H1 (cell line): ENCODE measurements at regions not wholly inside any gene's neighbourhood (a gene's known extent, or its start where the extent isn't known, plus 50 kb on each side); places are given as distances from the start of the nearest gene placed in this dataset.

ENCODE experiments used
- CTCF ChIA-PET: fragments of 300-600 bp; sonication (Branson Sonifier 250); formaldehyde crosslinking; loops from one replicate; lab custom pipeline; 2021; ENCODE audit not compliant: partially characterized antibody; lab: Charles Lee
- POLR2A ChIA-PET: fragments of 300-600 bp; sonication (Branson Sonifier 250); formaldehyde crosslinking; loops from one replicate; lab custom pipeline; 2021; ENCODE audit warnings: inconsistent platforms; ENCODE audit not compliant: partially characterized antibody; lab: Charles Lee
- DNase-seq, 2 experiments: peaks; one replicate each; pipeline versions ENCODE4 v3.0.0 to v3.0.0-alpha.2; 2010 to 2022; ENCODE audit warnings: low spot score in 2 of 2, low read depth in 1 of 2, mixed read lengths in 1 of 2
- FAIRE-seq: peaks from 2 replicates; lab custom pipeline; 2011; peaks lifted over from hg19 to GRCh38; lab: Jason Lieb, UNC
- H2AFZ ChIP-seq: 2 replicates; pipeline ENCODE4 v1.8.1; 2012; ENCODE audit warnings: low read length, inconsistent platforms
- H2AK5ac ChIP-seq: 2 replicates; pipeline ENCODE4 v1.6.1; 2013; ENCODE audit warnings: low read depth, low read length
- H2BK120ac ChIP-seq: replicated peaks from 2 replicates; pipeline ENCODE3; 2013; ENCODE audit warnings: low read depth, low read length, inconsistent platforms
- H2BK12ac ChIP-seq: 2 replicates; pipeline ENCODE4 v1.6.1; 2013; ENCODE audit warnings: low read depth, low read length
- H2BK15ac ChIP-seq: 2 replicates; pipeline ENCODE4 v1.6.1; 2013; ENCODE audit warnings: low read length
- H2BK20ac ChIP-seq: 2 replicates; pipeline ENCODE4 v1.6.1; 2013; ENCODE audit warnings: low read length
- H2BK5ac ChIP-seq: 2 replicates; pipeline ENCODE4 v1.6.1; 2013; ENCODE audit warnings: low read depth, low read length
- H3K14ac ChIP-seq: 2 replicates; pipeline ENCODE4 v1.6.1; 2013; ENCODE audit warnings: inconsistent platforms; ENCODE audit not compliant: insufficient read length
- H3K18ac ChIP-seq: 2 replicates; pipeline ENCODE4 v1.6.1; 2013; ENCODE audit warnings: low read length; ENCODE audit errors: extremely low read depth
- H3K23ac ChIP-seq: 2 replicates; pipeline ENCODE4 v1.6.1; 2013; ENCODE audit warnings: inconsistent platforms; ENCODE audit not compliant: insufficient read length
- H3K23me2 ChIP-seq: 2 replicates; pipeline ENCODE4 v1.6.1; 2013; ENCODE audit warnings: low read depth, low read length
- H3K27ac ChIP-seq: 2 replicates; pipeline ENCODE4 v1.6.1; 2011; ENCODE audit warnings: low read depth, low read length, inconsistent platforms
- H3K27me3 ChIP-seq, 4 experiments: replicated peaks in 1 of 4; 1 replicate in 1 of 4; 2 replicates in 3 of 4; pipeline versions ENCODE4 v1.6.1 to v1.8.1; 2011 to 2013; ENCODE audit warnings: low read length in 3 of 4, mild to moderate bottlenecking in 3 of 4, inconsistent platforms in 2 of 4, mixed read lengths in 2 of 4, moderate library complexity in 1 of 4; ENCODE audit not compliant: control insufficient read depth in 3 of 4, insufficient read depth in 3 of 4; ENCODE audit errors: extremely low read depth in 1 of 4
- H3K36me3 ChIP-seq, 4 experiments: 2 replicates each; pipeline versions ENCODE4 v1.6.1 to v1.8.1; 2011 to 2013; ENCODE audit warnings: mild to moderate bottlenecking in 4 of 4, low read length in 3 of 4, moderate library complexity in 2 of 4, control low read depth in 1 of 4, inconsistent platforms in 1 of 4; ENCODE audit not compliant: insufficient read depth in 4 of 4, control insufficient read depth in 2 of 4
- H3K4ac ChIP-seq: replicated peaks from 2 replicates; pipeline ENCODE3; 2013; ENCODE audit warnings: low read length, low read depth, mixed read lengths, inconsistent platforms; ENCODE audit not compliant: insufficient read length
- H3K4me1 ChIP-seq, 4 experiments: replicated peaks in 1 of 4; 1 replicate in 1 of 4; 2 replicates in 3 of 4; pipeline versions ENCODE4 v1.6.1 to v1.8.1; 2011 to 2013; ENCODE audit warnings: low read length in 3 of 4, inconsistent platforms in 2 of 4, mixed read lengths in 1 of 4; ENCODE audit not compliant: insufficient read depth in 4 of 4, control insufficient read depth in 3 of 4
- H3K4me2 ChIP-seq, 2 experiments: 2 replicates each; pipeline versions ENCODE4 v1.6.1 to v1.8.1; 2011 to 2013; ENCODE audit warnings: low read depth in 2 of 2, low read length in 2 of 2, control low read depth in 1 of 2, inconsistent platforms in 1 of 2, mild to moderate bottlenecking in 1 of 2; ENCODE audit not compliant: insufficient read depth in 1 of 2
- H3K4me3 ChIP-seq, 4 experiments: fragments of 200-600, 300-600 bp in 1 of 4; sonication (generic), shearing (Covaris generic), sonication (Bioruptor Twin) in 1 of 4; 2 replicates each; pipeline versions ENCODE4 v1.5.1 to v1.8.1; 2011 to 2016; ENCODE audit warnings: low read length in 4 of 4, low read depth in 3 of 4, control low read depth in 2 of 4, inconsistent platforms in 2 of 4, mild to moderate bottlenecking in 2 of 4, mixed read lengths in 1 of 4, moderate library complexity in 1 of 4; ENCODE audit not compliant: insufficient read depth in 2 of 4; ENCODE audit errors: extremely low read depth in 1 of 4
- H3K56ac ChIP-seq: replicated peaks from 2 replicates; pipeline ENCODE3; 2013; ENCODE audit warnings: low read depth, mild to moderate bottlenecking, mixed read lengths, low read length, inconsistent platforms; ENCODE audit not compliant: insufficient read length
- H3K79me1 ChIP-seq: 2 replicates; pipeline ENCODE4 v1.6.1; 2013; ENCODE audit warnings: low read depth, low read length, control low read depth
- H3K79me2 ChIP-seq, 2 experiments: 2 replicates each; pipeline versions ENCODE4 v1.6.1 to v1.8.1; 2012 to 2013; ENCODE audit warnings: low read length in 2 of 2, mild to moderate bottlenecking in 2 of 2, inconsistent platforms in 1 of 2; ENCODE audit not compliant: insufficient read depth in 2 of 2, control insufficient read depth in 1 of 2
- H3K9ac ChIP-seq, 4 experiments: replicated peaks in 1 of 4; 1 replicate in 1 of 4; 2 replicates in 3 of 4; pipeline versions ENCODE4 v1.6.1 to v1.8.1; 2011 to 2013; ENCODE audit warnings: low read depth in 3 of 4, low read length in 3 of 4, control low read depth in 2 of 4, mild to moderate bottlenecking in 2 of 4, moderate library complexity in 2 of 4, inconsistent platforms in 1 of 4; ENCODE audit errors: extremely low read depth in 1 of 4
- H3K9me3 ChIP-seq, 2 experiments: 2 replicates each; pipeline versions ENCODE4 v1.6.1 to v1.8.1; 2012 to 2013; ENCODE audit warnings: mild to moderate bottlenecking in 2 of 2, moderate library complexity in 2 of 2, control low read depth in 1 of 2, inconsistent platforms in 1 of 2, low read depth in 1 of 2, low read length in 1 of 2, mixed read lengths in 1 of 2; ENCODE audit not compliant: insufficient read depth in 2 of 2
- H4K20me1 ChIP-seq, 2 experiments: replicated peaks in 1 of 2; 2 replicates each; pipeline versions ENCODE3 to v1.8.1; 2011 to 2013; ENCODE audit warnings: inconsistent platforms in 2 of 2, low read length in 2 of 2, mild to moderate bottlenecking in 1 of 2; ENCODE audit not compliant: insufficient read depth in 2 of 2, control insufficient read depth in 1 of 2
- H4K5ac ChIP-seq: 2 replicates; pipeline ENCODE4 v1.6.1; 2013; ENCODE audit warnings: low read length, low read depth, mixed read lengths, inconsistent platforms; ENCODE audit not compliant: insufficient read length
- H4K8ac ChIP-seq: 2 replicates; pipeline ENCODE4 v1.8.0; 2013; ENCODE audit warnings: mild to moderate bottlenecking, moderate library complexity, low read length, inconsistent platforms; ENCODE audit not compliant: insufficient read depth; ENCODE audit errors: extremely low read depth
- H4K91ac ChIP-seq: replicated peaks from 2 replicates; pipeline ENCODE3; 2013; ENCODE audit warnings: low read length, mixed read lengths, inconsistent platforms; ENCODE audit not compliant: insufficient read length
- CBX8 ChIP-seq: fragments of 300-800, 300-1000 bp; sonication (generic); IDR thresholded peaks from 2 replicates; pipeline ENCODE4 v1.7.1; 2016; ENCODE audit warnings: low read depth, low read length, borderline replicate concordance
- E2F6 ChIP-seq: IDR thresholded peaks from 2 replicates; pipeline ENCODE4 v1.6.1; 2012; ENCODE audit warnings: inconsistent platforms
- FOSL1 ChIP-seq: IDR thresholded peaks from 2 replicates; pipeline ENCODE4 v1.6.1; 2011; ENCODE audit warnings: mild to moderate bottlenecking, low read depth, low read length, moderate library complexity; ENCODE audit not compliant: insufficient read depth
- JUN ChIP-seq: IDR thresholded peaks from 2 replicates; pipeline ENCODE4 v1.6.1; 2011; ENCODE audit warnings: low read depth, mild to moderate bottlenecking, improper control_type of control experiment, low read length
- NANOG ChIP-seq: IDR thresholded peaks from 2 replicates; pipeline ENCODE4 v1.6.1; 2011; ENCODE audit warnings: low read length, low read depth, mild to moderate bottlenecking, inconsistent platforms; ENCODE audit not compliant: insufficient read depth, poor library complexity, severe bottlenecking
- POLR2A ChIP-seq, 2 experiments: IDR thresholded peaks; 1 replicate in 1 of 2; 2 replicates in 1 of 2; pipeline ENCODE4 v1.6.1; 2011; ENCODE audit warnings: low read depth in 2 of 2, low read length in 2 of 2, mild to moderate bottlenecking in 2 of 2; ENCODE audit errors: control extremely low read depth in 1 of 2
- RXRA ChIP-seq: IDR thresholded peaks from 2 replicates; pipeline ENCODE4 v1.6.1; 2011; ENCODE audit warnings: low read depth, mild to moderate bottlenecking, low read length, moderate library complexity; ENCODE audit not compliant: insufficient read depth
- TAF7 ChIP-seq: optimal IDR thresholded peaks from 2 replicates; pipeline ENCODE3; 2011; ENCODE audit warnings: low read depth, mild to moderate bottlenecking, inconsistent platforms, low read length, moderate library complexity, borderline replicate concordance
- TCF12 ChIP-seq: IDR thresholded peaks from 2 replicates; pipeline ENCODE4 v1.6.1; 2011; ENCODE audit warnings: low read depth, mild to moderate bottlenecking, low read length
- YY1 ChIP-seq: IDR thresholded peaks from 2 replicates; pipeline ENCODE4 v1.6.1; 2011; ENCODE audit warnings: low read depth, mild to moderate bottlenecking, low read length
- WGBS, 2 experiments: shearing (Covaris generic) in 1 of 2; methylation state at CpG; one replicate each; pipeline versions ENCODE4 v1.1.6 to v1.1.7; 2013 to 2015; ENCODE audit warnings: low lambda C conversion rate in 2 of 2, mixed read lengths in 2 of 2, inconsistent platforms in 1 of 2, low coverage in 1 of 2, missing lambda C conversion rate in 1 of 2; ENCODE audit not compliant: insufficient replicate concordance in 2 of 2, insufficient coverage in 1 of 2, insufficient read length in 1 of 2; ENCODE audit errors: extremely low coverage in 1 of 2, missing lambda C conversion rate in 1 of 2; 5-methylcytosine and 5-hydroxymethylcytosine counted together
- TF ChIP-seq, protein P1 (sequence below): IDR thresholded peaks from 2 replicates; pipeline ENCODE4 v1.6.1; 2011; ENCODE audit warnings: low read depth, mild to moderate bottlenecking, low read length; ENCODE audit not compliant: insufficient read depth

DNA sequence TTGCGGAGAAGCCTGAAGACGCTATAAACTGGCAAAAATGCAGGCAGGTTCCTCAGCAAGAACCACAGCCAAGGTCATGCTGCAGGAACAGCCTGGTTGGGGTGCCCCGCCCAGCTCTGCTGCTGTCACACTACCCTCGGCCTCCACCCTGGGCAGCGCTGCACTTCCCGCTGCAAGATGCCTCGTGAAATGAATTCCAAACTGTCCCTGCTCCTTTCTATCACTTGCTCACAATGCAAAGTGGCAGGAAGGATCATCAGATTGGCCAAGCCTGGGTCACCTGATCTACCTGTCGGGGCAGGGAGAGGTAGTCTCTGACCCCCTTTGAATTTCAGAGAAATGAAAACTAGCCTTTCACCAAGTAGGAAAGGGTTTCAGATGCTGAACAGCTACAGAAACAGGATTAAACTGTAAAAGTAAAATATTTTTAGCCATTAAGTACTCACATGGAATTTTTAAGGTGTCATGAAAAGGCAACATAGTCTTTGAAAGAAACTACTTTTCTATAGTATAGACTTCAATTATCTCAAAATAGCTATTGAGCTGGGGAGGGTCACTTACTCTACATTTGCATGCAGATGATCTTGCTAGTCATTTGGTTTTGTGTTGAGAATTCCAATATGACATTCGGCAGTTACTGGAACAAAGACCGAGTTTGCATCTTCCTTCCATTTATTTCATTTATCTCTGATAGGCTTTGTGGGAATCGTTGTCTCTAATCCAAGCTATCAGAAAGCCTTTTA, 236.4 kb upstream of the ASCC3 start:
- DNase-seq (peak; percentile 10 to 59), FAIRE-seq (no peak)
- Histone ChIP-seq H4K91ac (no peak overlapping the region), H3K14ac (no peak overlapping the region), H2BK20ac (no peak overlapping the region), H3K79me1 (no peaks in the 10 kb centered on the region), H3K23me2 (no peaks in the 10 kb centered on the region; the same call in 1 of the 2 replicates), H3K18ac (no peak overlapping the region), H2BK120ac (no peak overlapping the region), H3K36me3 (no peaks in the 10 kb centered on the region), H2BK12ac (no peak overlapping the region), H3K4me3 (peak overlapping the region in 1 of 4 experiments; percentile 7; a peak in 2 of 8 replicates), H3K27me3 (no peaks in the 10 kb centered on the region), H3K4me2 (peak overlapping the region; percentile 44 to 68), H3K9me3 (no peaks in the 10 kb centered on the region), H3K27ac (no peak overlapping the region), H2BK15ac (0 out of 2 replicates have a peak overlapping the region, but pooled peaks have one; percentile 37), H2AFZ (peak overlapping the region; percentile 95), H3K4ac (no peak overlapping the region), H3K79me2 (no peaks in the 10 kb centered on the region), H3K23ac (no peak overlapping the region), H3K56ac (no peak overlapping the region), H2AK5ac (no peak overlapping the region), H4K8ac (no peak overlapping the region), H3K9ac (no peak overlapping the region), H2BK5ac (0 out of 2 replicates have a peak overlapping the region, but pooled peaks have one; percentile 56), H3K4me1 (peaks cover 0 to 3% (median 3%) of the 10 kb centered on the region in 4 experiments; a peak in 3 of 7 replicates), H4K5ac (no peak overlapping the region), H4K20me1 (no peaks in the 10 kb centered on the region)
- ChIA-PET POLR2A (interaction anchor here (1.1 kb wide), 1 partner anchor 9 kb away, joined by 3 read pairs; no protein-coding TSS in a partner anchor), CTCF (interaction anchor here (0.6 to 6.2 kb wide), 3 partner anchors 65 to 222 kb away, joined by 4 to 49 read pairs (median 5); no protein-coding TSS in a partner anchor)
- 54% methylated on average over 11 of the region's 11 CpGs; no CpG with 5 or more reads in 1 of the 2 experiments for WGBS, 2 experiments
- TF ChIP-seq CBX8 = no peak
- no peak for TF ChIP-seq TCF12
- no peak for TF ChIP-seq FOSL1
- no peak for TF ChIP-seq POLR2A (IDR thresholded peaks at IDR 0.05; ENCODE audit: control extremely low read depth in 1 of 2, low read depth in 2 of 2, low read length in 2 of 2)
- TF ChIP-seq JUN = no peak
- TF ChIP-seq YY1 = 0 out of 2 replicates have a peak, but pooled peaks have one; percentile 8
- TF ChIP-seq NANOG = no peak
- no peak for TF ChIP-seq RXRA
- no peak for TF ChIP-seq TAF7
- TF ChIP-seq E2F6 = peak; percentile 77
- TF ChIP-seq, protein P1, sequence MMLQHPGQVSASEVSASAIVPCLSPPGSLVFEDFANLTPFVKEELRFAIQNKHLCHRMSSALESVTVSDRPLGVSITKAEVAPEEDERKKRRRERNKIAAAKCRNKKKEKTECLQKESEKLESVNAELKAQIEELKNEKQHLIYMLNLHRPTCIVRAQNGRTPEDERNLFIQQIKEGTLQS = no peak
